ENCODE measurements at regions not wholly inside any gene's neighbourhood (a gene's known extent, or its start where the extent isn't known, plus 50 kb on each side); places are given as distances from the start of the nearest gene placed in this dataset.
A peak's percentile ranks its signal among the peaks of the same experiment; 100 is the strongest.

DNA sequence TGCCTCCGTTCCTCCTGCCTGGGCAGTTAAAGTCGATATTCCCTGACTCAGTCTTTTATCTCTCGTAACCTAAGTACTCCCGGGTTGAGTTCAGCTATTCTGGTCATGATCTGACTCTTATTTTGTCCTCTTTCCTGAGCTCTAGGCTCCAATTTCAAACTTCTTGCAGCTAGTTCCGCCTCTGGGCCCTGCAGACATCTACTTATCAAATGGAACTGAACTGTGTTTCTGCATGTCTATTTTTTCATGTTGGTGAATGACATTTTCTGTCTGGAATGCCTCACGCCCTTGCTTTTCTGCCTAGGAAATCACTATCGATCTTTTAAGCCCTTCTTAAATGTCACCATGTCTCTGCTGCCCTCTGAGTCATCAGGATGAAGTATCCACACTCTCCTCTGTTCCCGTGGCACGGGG lies 101.5 kb downstream of the VAPA start:
- DNase-seq: peak in 1 of 2 experiments; percentile 89
- Histone ChIP-seq H3K27me3 (ENCODE audit: insufficient read depth, low read depth) (no peaks in the 10 kb centered on the region), H3K36me3 (ENCODE audit: low read depth) (no peaks in the 10 kb centered on the region), H2AFZ (peak overlapping the region; percentile 36), H3K4me3 (peak overlapping the region; percentile 25; the same call in 1 of the 2 replicates), H3K4me2 (peak overlapping the region; percentile 71), H3K27ac (peak overlapping the region; percentile 84), H3K9me2 (ENCODE audit: insufficient read depth) (no peaks in the 10 kb centered on the region), H3K9me3 (ENCODE audit: insufficient read depth, low read depth) (no peaks in the 10 kb centered on the region), H3K79me2 (ENCODE audit: low read depth) (no peaks in the 10 kb centered on the region), H3F3A (ENCODE audit: insufficient read depth, low read depth) (peaks cover 26% of the 10 kb centered on the region), H4K20me1 (ENCODE audit: insufficient read depth) (no peaks in the 10 kb centered on the region), H3K4me1 (replicated peaks; ENCODE audit: insufficient read depth) (peaks cover 50% of the 10 kb centered on the region)
- intact Hi-C loops (cut with micrococcal nuclease; ENCODE audit: unreplicated experiment): no loop called here
- TF ChIP-seq, protein P1, sequence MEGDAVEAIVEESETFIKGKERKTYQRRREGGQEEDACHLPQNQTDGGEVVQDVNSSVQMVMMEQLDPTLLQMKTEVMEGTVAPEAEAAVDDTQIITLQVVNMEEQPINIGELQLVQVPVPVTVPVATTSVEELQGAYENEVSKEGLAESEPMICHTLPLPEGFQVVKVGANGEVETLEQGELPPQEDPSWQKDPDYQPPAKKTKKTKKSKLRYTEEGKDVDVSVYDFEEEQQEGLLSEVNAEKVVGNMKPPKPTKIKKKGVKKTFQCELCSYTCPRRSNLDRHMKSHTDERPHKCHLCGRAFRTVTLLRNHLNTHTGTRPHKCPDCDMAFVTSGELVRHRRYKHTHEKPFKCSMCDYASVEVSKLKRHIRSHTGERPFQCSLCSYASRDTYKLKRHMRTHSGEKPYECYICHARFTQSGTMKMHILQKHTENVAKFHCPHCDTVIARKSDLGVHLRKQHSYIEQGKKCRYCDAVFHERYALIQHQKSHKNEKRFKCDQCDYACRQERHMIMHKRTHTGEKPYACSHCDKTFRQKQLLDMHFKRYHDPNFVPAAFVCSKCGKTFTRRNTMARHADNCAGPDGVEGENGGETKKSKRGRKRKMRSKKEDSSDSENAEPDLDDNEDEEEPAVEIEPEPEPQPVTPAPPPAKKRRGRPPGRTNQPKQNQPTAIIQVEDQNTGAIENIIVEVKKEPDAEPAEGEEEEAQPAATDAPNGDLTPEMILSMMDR (conservative IDR thresholded peaks at IDR 0.05): no peak
- no peak for TF ChIP-seq EZH2 (IDR thresholded peaks at IDR 0.05; ENCODE audit: low read depth)
- BruUV-seq (replicated peaks): no TSS peak
- POLR2A ChIA-PET (ENCODE audit: unreplicated experiment): no interaction called here
- CTCF ChIA-PET: no interaction called here

DNA sequence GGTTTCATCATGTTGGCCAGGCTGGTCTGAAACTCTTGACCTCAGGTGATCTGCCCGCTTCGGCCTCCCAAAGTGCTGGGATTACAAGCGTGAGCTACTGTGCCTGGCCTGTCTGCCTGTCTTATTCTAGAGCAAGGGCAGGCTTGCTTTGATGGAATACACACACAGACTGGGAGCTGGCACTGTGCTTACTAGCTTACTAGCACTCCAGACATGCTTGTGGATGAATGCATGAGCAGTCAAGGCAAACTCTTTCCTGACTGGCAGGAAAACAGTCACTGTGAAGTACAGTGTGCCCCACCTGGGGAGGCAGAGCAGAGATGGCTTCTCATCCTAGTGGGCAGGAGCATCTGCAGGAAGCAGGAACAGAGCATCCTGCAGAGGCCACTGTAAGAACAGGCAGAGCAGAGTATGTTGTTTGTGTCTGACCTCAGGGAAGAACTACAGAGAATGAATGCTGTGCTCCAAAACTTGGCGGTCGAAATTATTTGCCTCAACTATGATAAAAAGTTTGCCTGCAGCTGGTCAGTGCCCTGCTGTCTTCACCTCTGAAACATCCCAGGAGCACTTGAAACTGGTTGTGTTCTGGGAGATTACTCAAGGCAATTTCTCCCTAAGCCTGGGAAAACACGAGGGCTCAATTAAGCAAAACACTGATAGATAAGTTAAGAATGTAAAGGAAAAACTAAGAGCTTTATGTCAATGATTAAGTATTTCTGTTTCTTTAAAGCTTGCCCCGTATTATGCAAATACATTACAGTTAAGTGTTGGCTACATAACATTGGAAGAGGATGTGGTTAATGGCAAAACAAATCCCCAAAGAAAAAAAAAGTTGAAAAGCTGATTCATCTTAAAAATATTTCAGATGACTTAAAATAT lies 102.4 kb downstream of the VAPA start:
- ChIA-PET CTCF (no interaction called here), POLR2A (ENCODE audit: unreplicated experiment) (no interaction called here)

DNA sequence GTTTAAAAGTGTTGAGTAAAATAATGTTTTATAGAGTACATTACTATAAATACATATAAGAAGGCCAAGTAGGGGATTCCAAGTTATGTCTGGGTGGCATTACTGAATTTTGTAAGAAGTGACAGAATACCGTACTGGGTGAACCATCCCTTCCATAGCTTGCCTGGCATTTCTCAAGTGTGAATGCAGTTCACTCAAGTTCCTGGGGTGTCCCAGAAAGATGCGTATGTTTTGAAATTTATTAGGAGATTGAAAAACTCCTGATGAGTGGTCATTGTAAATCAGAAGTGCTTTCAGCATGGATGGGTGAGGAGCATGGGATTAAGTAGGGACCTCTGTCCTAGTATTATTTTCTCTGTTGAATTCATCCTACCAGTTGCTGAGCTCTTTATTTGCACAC lies 103.2 kb downstream of the VAPA start:
- POLR2A ChIA-PET (ENCODE audit: unreplicated experiment): no interaction called here
- Histone ChIP-seq H3K9me2 (ENCODE audit: insufficient read depth) (no peaks in the 10 kb centered on the region), H3K27me3 (ENCODE audit: insufficient read depth, low read depth) (no peaks in the 10 kb centered on the region), H3F3A (ENCODE audit: insufficient read depth, low read depth) (peaks cover 32% of the 10 kb centered on the region), H3K79me2 (ENCODE audit: low read depth) (no peaks in the 10 kb centered on the region), H3K36me3 (ENCODE audit: low read depth) (no peaks in the 10 kb centered on the region), H4K20me1 (ENCODE audit: insufficient read depth) (no peaks in the 10 kb centered on the region), H3K4me3 (no peak overlapping the region), H3K9me3 (ENCODE audit: insufficient read depth, low read depth) (no peaks in the 10 kb centered on the region; the same call in 1 of the 2 replicates), H3K4me2 (peak overlapping the region; percentile 71), H3K27ac (peak overlapping the region; percentile 84), H3K4me1 (replicated peaks; ENCODE audit: insufficient read depth) (peaks cover 59% of the 10 kb centered on the region), H2AFZ (no peak overlapping the region)
- TF ChIP-seq, protein P1 (conservative IDR thresholded peaks at IDR 0.05): no peak
- no peak for TF ChIP-seq EZH2 (IDR thresholded peaks at IDR 0.05; ENCODE audit: low read depth)
- BruUV-seq (replicated peaks): no TSS peak
- CTCF ChIA-PET: no interaction called here
- intact Hi-C loops (cut with micrococcal nuclease; ENCODE audit: unreplicated experiment): no loop called here
- DNase-seq: no peak

More for the DNA sequence above, 102.4 kb downstream of the VAPA start:
- BruUV-seq (replicated peaks): no TSS peak
- intact Hi-C loops (cut with micrococcal nuclease; ENCODE audit: unreplicated experiment): no loop called here
- Histone ChIP-seq H3K27me3 (ENCODE audit: insufficient read depth, low read depth) (no peaks in the 10 kb centered on the region), H3F3A (ENCODE audit: insufficient read depth, low read depth) (peaks cover 32% of the 10 kb centered on the region), H3K36me3 (ENCODE audit: low read depth) (no peaks in the 10 kb centered on the region), H3K9me2 (ENCODE audit: insufficient read depth) (no peaks in the 10 kb centered on the region), H3K4me1 (replicated peaks; ENCODE audit: insufficient read depth) (peaks cover 59% of the 10 kb centered on the region), H3K27ac (peak overlapping the region; percentile 84), H3K4me3 (no peak overlapping the region), H2AFZ (no peak overlapping the region; the same call in 1 of the 2 replicates), H3K79me2 (ENCODE audit: low read depth) (no peaks in the 10 kb centered on the region), H4K20me1 (ENCODE audit: insufficient read depth) (no peaks in the 10 kb centered on the region), H3K4me2 (peak overlapping the region; percentile 71), H3K9me3 (ENCODE audit: insufficient read depth, low read depth) (no peaks in the 10 kb centered on the region)
- DNase-seq: peak in 1 of 2 experiments; percentile 81
- no peak for TF ChIP-seq EZH2 (IDR thresholded peaks at IDR 0.05; ENCODE audit: low read depth)
- TF ChIP-seq, protein P1 (conservative IDR thresholded peaks at IDR 0.05): no peak
